Hepatocyte (in vitro differentiated cells): ENCODE measurements at regions not wholly inside any gene's neighbourhood (a gene's known extent, or its start where the extent isn't known, plus 50 kb on each side); places are given as distances from the start of the nearest gene placed in this dataset.

Source experiments
- DNase-seq: peaks from one replicate; pipeline ENCODE4 v3.0.0-alpha.2; 2016; ENCODE audit warnings: low spot score
- H2AFZ ChIP-seq: fragments of 200-600 bp; sonication (generic); 2 replicates; pipeline ENCODE4 v1.6.0; 2016; ENCODE audit warnings: antibody characterized with exemption, mild to moderate bottlenecking
- H3K27ac ChIP-seq: fragments of 200-600 bp; sonication (generic); 2 replicates; pipeline ENCODE4 v1.5.1; 2016; ENCODE audit warnings: mild to moderate bottlenecking
- H3K27me3 ChIP-seq: fragments of 200-600 bp; sonication (generic); 2 replicates; pipeline ENCODE4 v1.6.1; 2016
- H3K36me3 ChIP-seq: fragments of 200-600 bp; sonication (generic); replicated peaks from 2 replicates; pipeline ENCODE4 v1.5.1; 2016; ENCODE audit warnings: low read depth; ENCODE audit not compliant: insufficient read depth
- H3K4me1 ChIP-seq: fragments of 200-600 bp; sonication (generic); 2 replicates; pipeline ENCODE4 v1.5.1; 2016; ENCODE audit warnings: mild to moderate bottlenecking, moderate library complexity; ENCODE audit not compliant: insufficient read depth
- H3K4me2 ChIP-seq: fragments of 200-600 bp; sonication (generic); 2 replicates; pipeline ENCODE4 v1.6.0; 2016
- H3K4me3 ChIP-seq: fragments of 200-600 bp; sonication (generic); 2 replicates; pipeline ENCODE4 v1.5.1; 2016; ENCODE audit warnings: mild to moderate bottlenecking
- H3K79me2 ChIP-seq: fragments of 200-600 bp; sonication (generic); 2 replicates; pipeline ENCODE4 v1.6.0; 2017; ENCODE audit warnings: mild to moderate bottlenecking
- H3K9me2 ChIP-seq: fragments of 200-600 bp; sonication (generic); replicated peaks from 2 replicates; pipeline ENCODE4 v1.6.0; 2017; ENCODE audit warnings: mild to moderate bottlenecking; ENCODE audit not compliant: insufficient read depth
- H3K9me3 ChIP-seq: fragments of 200-600 bp; sonication (generic); 2 replicates; pipeline ENCODE4 v1.5.1; 2016; ENCODE audit warnings: low read depth, mild to moderate bottlenecking
- H4K20me1 ChIP-seq: fragments of 200-600 bp; sonication (generic); 2 replicates; pipeline ENCODE4 v1.6.0; 2016; ENCODE audit warnings: mild to moderate bottlenecking; ENCODE audit not compliant: insufficient read depth, poor library complexity, severe bottlenecking
- EZH2 ChIP-seq: fragments of 200-600 bp; sonication (generic); IDR thresholded peaks from 2 replicates; pipeline ENCODE4 v1.6.1; 2016; ENCODE audit warnings: antibody characterized with exemption, mild to moderate bottlenecking, borderline replicate concordance
- EZH2phosphoT487 ChIP-seq: fragments of 200-600 bp; sonication (generic); IDR thresholded peaks from one replicate; pipeline ENCODE4 v1.6.1; 2018; ENCODE audit warnings: antibody characterized with exemption, mild to moderate bottlenecking, low read depth, moderate library complexity; ENCODE audit not compliant: unreplicated experiment, severe bottlenecking
- WGBS: methylation state at CpG from one replicate; pipeline ENCODE4 v1.1.6; 2016; ENCODE audit warnings: low lambda C conversion rate; ENCODE audit errors: missing lambda C conversion rate; 5-methylcytosine and 5-hydroxymethylcytosine counted together
- TF ChIP-seq, protein P1 (sequence below): fragments of 200-600 bp; sonication (generic); IDR thresholded peaks from 2 replicates; pipeline ENCODE4 v1.5.1; 2016; ENCODE audit warnings: antibody characterized with exemption, mild to moderate bottlenecking; ENCODE audit not compliant: poor library complexity

- no peaks in the 10 kb centered on the region for H3K79me2 ChIP-seq
- no peaks in the 10 kb centered on the region for H3K9me3 ChIP-seq
- H3K27ac ChIP-seq, result peak overlapping the region; percentile 20
- DNase-seq, result peak; percentile 73
- peak overlapping the region; percentile 9 for H2AFZ ChIP-seq
- H4K20me1 ChIP-seq, result no peaks in the 10 kb centered on the region
- no peak overlapping the region for H3K4me3 ChIP-seq
- TF ChIP-seq, protein P1, sequence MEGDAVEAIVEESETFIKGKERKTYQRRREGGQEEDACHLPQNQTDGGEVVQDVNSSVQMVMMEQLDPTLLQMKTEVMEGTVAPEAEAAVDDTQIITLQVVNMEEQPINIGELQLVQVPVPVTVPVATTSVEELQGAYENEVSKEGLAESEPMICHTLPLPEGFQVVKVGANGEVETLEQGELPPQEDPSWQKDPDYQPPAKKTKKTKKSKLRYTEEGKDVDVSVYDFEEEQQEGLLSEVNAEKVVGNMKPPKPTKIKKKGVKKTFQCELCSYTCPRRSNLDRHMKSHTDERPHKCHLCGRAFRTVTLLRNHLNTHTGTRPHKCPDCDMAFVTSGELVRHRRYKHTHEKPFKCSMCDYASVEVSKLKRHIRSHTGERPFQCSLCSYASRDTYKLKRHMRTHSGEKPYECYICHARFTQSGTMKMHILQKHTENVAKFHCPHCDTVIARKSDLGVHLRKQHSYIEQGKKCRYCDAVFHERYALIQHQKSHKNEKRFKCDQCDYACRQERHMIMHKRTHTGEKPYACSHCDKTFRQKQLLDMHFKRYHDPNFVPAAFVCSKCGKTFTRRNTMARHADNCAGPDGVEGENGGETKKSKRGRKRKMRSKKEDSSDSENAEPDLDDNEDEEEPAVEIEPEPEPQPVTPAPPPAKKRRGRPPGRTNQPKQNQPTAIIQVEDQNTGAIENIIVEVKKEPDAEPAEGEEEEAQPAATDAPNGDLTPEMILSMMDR, result peak; percentile 57
- TF ChIP-seq EZH2phosphoT487, result no peak
- WGBS, result 53% methylated on average over 14 of the region's 15 CpGs
- H3K4me2 ChIP-seq, result peak overlapping the region; percentile 62
- no peaks in the 10 kb centered on the region for H3K27me3 ChIP-seq
- H3K36me3 ChIP-seq, result no peaks in the 10 kb centered on the region
- H3K4me1 ChIP-seq, result no peaks in the 10 kb centered on the region
- no peaks in the 10 kb centered on the region for H3K9me2 ChIP-seq
These were observed 164.6 kb downstream of the PRKX start for GRCh38 chrX:3548765-3549391.

DNA sequence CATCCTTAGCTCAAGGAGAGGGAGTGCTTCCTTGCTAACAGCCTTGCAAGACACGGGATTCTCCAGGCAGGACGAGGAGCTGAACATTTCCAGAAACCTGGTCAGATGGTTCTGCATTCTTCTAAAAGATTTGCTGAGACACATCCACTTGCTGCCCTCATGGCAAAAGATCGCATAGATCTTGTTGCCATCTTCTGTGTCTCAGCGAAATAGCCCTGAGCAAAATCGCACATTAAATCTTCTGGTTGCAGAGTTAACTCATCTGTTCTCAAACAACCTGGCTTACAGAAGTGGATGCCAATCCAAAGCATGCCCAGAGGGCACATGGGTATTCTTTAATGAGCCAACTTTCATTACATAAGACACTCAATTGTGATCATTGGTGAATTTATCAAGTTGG is 167.5 kb downstream of the PRKX start:
- no peak for DNase-seq
- WGBS, result 66% methylated on average over 5 of the region's 5 CpGs
- Histone ChIP-seq H3K27ac (no peak overlapping the region), H3K36me3 (no peaks in the 10 kb centered on the region), H3K4me3 (no peak overlapping the region), H3K9me2 (no peaks in the 10 kb centered on the region), H3K27me3 (no peaks in the 10 kb centered on the region), H3K79me2 (no peaks in the 10 kb centered on the region), H4K20me1 (no peaks in the 10 kb centered on the region), H3K4me2 (no peak overlapping the region), H2AFZ (no peak overlapping the region), H3K9me3 (no peaks in the 10 kb centered on the region), H3K4me1 (no peaks in the 10 kb centered on the region)
- TF ChIP-seq, protein P1, result no peak
- TF ChIP-seq EZH2 (no peak), EZH2phosphoT487 (no peak)

DNA sequence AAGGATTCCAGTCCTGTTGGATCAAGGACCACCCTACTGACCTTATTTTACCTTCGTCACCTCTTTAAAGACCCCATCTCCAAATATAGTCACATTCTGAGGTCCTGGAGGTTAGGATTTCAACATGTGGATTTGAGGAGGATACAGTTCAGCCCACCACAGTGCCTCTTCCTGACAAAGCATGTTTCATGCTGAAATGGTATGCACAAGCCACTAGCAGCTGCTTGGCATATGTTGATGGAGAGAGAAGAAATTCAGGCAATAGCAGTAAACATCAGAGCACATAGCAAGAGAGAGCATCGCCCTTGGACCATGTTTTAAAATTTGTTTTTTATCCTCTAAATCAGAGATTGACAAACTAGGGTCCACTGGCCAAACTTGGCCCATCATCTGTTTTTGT is 172.1 kb downstream of the PRKX start:
- no peak overlapping the region for H3K4me3 ChIP-seq
- WGBS, result 69% methylated on average over 2 of the region's 2 CpGs
- no peaks in the 10 kb centered on the region for H3K36me3 ChIP-seq
- no peaks in the 10 kb centered on the region for H3K79me2 ChIP-seq
- no peak overlapping the region for H2AFZ ChIP-seq
- H3K9me2 ChIP-seq, result no peaks in the 10 kb centered on the region
- H3K4me2 ChIP-seq, result no peak overlapping the region
- H3K4me1 ChIP-seq, result no peaks in the 10 kb centered on the region
- TF ChIP-seq, protein P1, result no peak
- TF ChIP-seq EZH2phosphoT487 (no peak), EZH2 (no peak)
- no peak overlapping the region for H3K27ac ChIP-seq
- no peaks in the 10 kb centered on the region for H3K27me3 ChIP-seq
- no peaks in the 10 kb centered on the region for H4K20me1 ChIP-seq
- no peak for DNase-seq
- no peaks in the 10 kb centered on the region for H3K9me3 ChIP-seq

- Histone ChIP-seq H3K36me3 (no peaks in the 10 kb centered on the region), H3K79me2 (no peaks in the 10 kb centered on the region), H3K9me2 (no peaks in the 10 kb centered on the region), H4K20me1 (no peaks in the 10 kb centered on the region), H3K9me3 (no peaks in the 10 kb centered on the region), H3K4me3 (no peak overlapping the region), H2AFZ (no peak overlapping the region), H3K27me3 (no peaks in the 10 kb centered on the region), H3K4me2 (no peak overlapping the region), H3K4me1 (no peaks in the 10 kb centered on the region), H3K27ac (no peak overlapping the region)
- no peak for DNase-seq
- 80% methylated on average over 7 of the region's 7 CpGs for WGBS
- no peak for TF ChIP-seq EZH2phosphoT487
- TF ChIP-seq, protein P1, result no peak
- no peak for TF ChIP-seq EZH2
These were observed 173.3 kb downstream of the PRKX start for GRCh38 chrX:3540105-3540504.
